RWPE2 (cell line): ENCODE measurements at regions not wholly inside any gene's neighbourhood (a gene's known extent, or its start where the extent isn't known, plus 50 kb on each side); places are given as distances from the start of the nearest gene placed in this dataset.

Experiments used
- ATAC-seq: fragments of 200-7000 bp; cut with Tn5 transposase; 3 replicates; pipeline ENCODE4 v1.9.1; 2021; ENCODE audit warnings: low read depth
- DNase-seq: peaks from one replicate; pipeline ENCODE4 v3.0.0-alpha.2; 2020; ENCODE audit warnings: low spot score
- H3K27ac ChIP-seq: fragments of 450-650 bp; 2 replicates; pipeline ENCODE4 v1.5.1; 2017; ENCODE audit warnings: mild to moderate bottlenecking; ENCODE audit not compliant: poor library complexity, severe bottlenecking
- H3K27me3 ChIP-seq: fragments of 250-450 bp; sonication (Bioruptor Pico); 2 replicates; pipeline ENCODE4 v1.5.1; 2021; ENCODE audit warnings: mild to moderate bottlenecking, moderate library complexity; ENCODE audit not compliant: insufficient read depth, poor library complexity, severe bottlenecking
- H3K36me3 ChIP-seq: fragments of 250-450 bp; sonication (Bioruptor Pico); 2 replicates; pipeline ENCODE4 v1.5.1; 2020; ENCODE audit warnings: low read depth, mild to moderate bottlenecking, moderate library complexity
- H3K4me1 ChIP-seq: fragments of 250-450 bp; sonication (Bioruptor Pico); 2 replicates; pipeline ENCODE4 v1.5.1; 2021; ENCODE audit warnings: mild to moderate bottlenecking, moderate library complexity; ENCODE audit not compliant: insufficient read depth, poor library complexity, severe bottlenecking
- H3K4me3 ChIP-seq: fragments of 250-450 bp; sonication (Bioruptor Pico); 2 replicates; pipeline ENCODE4 v1.5.1; 2021; ENCODE audit warnings: mild to moderate bottlenecking, moderate library complexity; ENCODE audit not compliant: severe bottlenecking
- H3K9me3 ChIP-seq: fragments of 250-450 bp; sonication (Bioruptor Pico); 2 replicates; pipeline ENCODE4 v1.5.1; 2021; ENCODE audit warnings: mild to moderate bottlenecking, moderate library complexity; ENCODE audit not compliant: severe bottlenecking
- CTCF ChIP-seq: fragments of 450-650 bp; IDR thresholded peaks from one replicate; pipeline ENCODE4 v1.5.1; 2017; ENCODE audit warnings: mild to moderate bottlenecking, moderate library complexity; ENCODE audit not compliant: poor library complexity, severe bottlenecking

GRCh38 chr5:56684159-56684558 is 131.2 kb upstream of the MAP3K1 start:
- H3K9me3 ChIP-seq, result no peaks in the 10 kb centered on the region
- H3K4me3 ChIP-seq, result no peak overlapping the region
- no peak for TF ChIP-seq CTCF
- no peaks in the 10 kb centered on the region for H3K4me1 ChIP-seq
- H3K27me3 ChIP-seq, result no peaks in the 10 kb centered on the region
- DNase-seq (no peak), ATAC-seq (no peak)
- H3K36me3 ChIP-seq, result no peaks in the 10 kb centered on the region
- no peak overlapping the region for H3K27ac ChIP-seq

- DNase-seq (no peak), ATAC-seq (no peak)
- H3K27me3 ChIP-seq, result no peaks in the 10 kb centered on the region
- H3K4me1 ChIP-seq, result no peaks in the 10 kb centered on the region
- H3K9me3 ChIP-seq, result no peaks in the 10 kb centered on the region
- H3K4me3 ChIP-seq, result no peak overlapping the region
- TF ChIP-seq CTCF, result no peak
- H3K36me3 ChIP-seq, result no peaks in the 10 kb centered on the region
- H3K27ac ChIP-seq, result no peak overlapping the region
Measured at GRCh38 chr5:56683733-56684132, 131.6 kb upstream of the MAP3K1 start.

GRCh38 chr5:56683281-56683680 is 132.1 kb upstream of the MAP3K1 start:
- Histone ChIP-seq H3K27me3 (no peaks in the 10 kb centered on the region), H3K4me3 (no peak overlapping the region), H3K4me1 (no peaks in the 10 kb centered on the region), H3K9me3 (no peaks in the 10 kb centered on the region), H3K27ac (no peak overlapping the region), H3K36me3 (no peaks in the 10 kb centered on the region)
- no peak for TF ChIP-seq CTCF
- ATAC-seq (no peak), DNase-seq (no peak)

GRCh38 chr5:56681346-56681745 is 134.0 kb upstream of the MAP3K1 start:
- H3K9me3 ChIP-seq, result no peaks in the 10 kb centered on the region
- no peaks in the 10 kb centered on the region for H3K36me3 ChIP-seq
- H3K4me1 ChIP-seq, result peaks cover under 1% of the 10 kb centered on the region
- no peak overlapping the region for H3K4me3 ChIP-seq
- H3K27ac ChIP-seq, result no peak overlapping the region
- H3K27me3 ChIP-seq, result no peaks in the 10 kb centered on the region
- DNase-seq (no peak), ATAC-seq (no peak)
- TF ChIP-seq CTCF, result no peak

- peaks cover 5% of the 10 kb centered on the region for H3K4me1 ChIP-seq
- no peaks in the 10 kb centered on the region for H3K36me3 ChIP-seq
- DNase-seq (no peak), ATAC-seq (no peak)
- H3K9me3 ChIP-seq, result no peaks in the 10 kb centered on the region
- no peak for TF ChIP-seq CTCF
- H3K27me3 ChIP-seq, result no peaks in the 10 kb centered on the region
- H3K27ac ChIP-seq, result no peak overlapping the region
- H3K4me3 ChIP-seq, result no peak overlapping the region
Measured at GRCh38 chr5:56680731-56681130, 134.6 kb upstream of the MAP3K1 start.
